ENCODE measurements at regions not wholly inside any gene's neighbourhood (a gene's known extent, or its start where the extent isn't known, plus 50 kb on each side); places are given as distances from the start of the nearest gene placed in this dataset.

DNA sequence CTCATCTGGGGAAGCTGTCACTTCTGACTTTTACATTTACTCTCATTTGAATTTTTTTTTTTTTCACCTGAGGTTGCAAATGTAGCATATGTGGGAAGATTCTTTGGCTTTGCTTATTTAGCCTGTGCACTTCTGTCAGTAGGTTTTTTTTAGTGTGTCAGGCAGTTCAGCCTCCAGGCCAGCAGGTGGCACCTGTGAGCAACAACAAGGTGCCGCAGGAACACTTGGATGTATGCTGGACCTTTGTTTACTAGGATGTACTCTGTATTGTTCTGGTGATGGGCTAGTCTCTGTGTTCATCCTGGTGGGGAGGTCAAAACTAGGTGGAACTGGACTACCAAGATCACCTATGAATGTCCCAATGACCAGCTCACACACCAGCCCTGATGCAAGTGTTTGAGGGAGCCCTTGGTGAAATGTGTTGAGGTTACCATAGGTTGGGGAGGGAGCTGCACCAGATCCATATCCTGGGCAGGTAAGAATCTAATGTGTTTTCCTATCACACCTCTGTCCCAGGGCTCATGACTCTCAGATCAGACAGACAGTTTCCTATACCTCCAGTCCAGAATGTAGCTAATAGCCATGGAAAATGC, 618.2 kb downstream of the BRINP3 start:
- no peak overlapping the region for H2AFZ ChIP-seq
- no peaks in the 10 kb centered on the region for H3K79me2 ChIP-seq (ENCODE audit: insufficient read depth)
- no peaks in the 10 kb centered on the region for H3K4me1 ChIP-seq (ENCODE audit: insufficient read depth)
- in situ Hi-C loops (cut with MboI): no loop called here
- 24% methylated on average over 1 of the region's 1 CpG for WGBS, 2 experiments (ENCODE audit: low coverage in 1 of 2, low lambda C conversion rate in 2 of 2, missing lambda C conversion rate in 2 of 2)
- no peak overlapping the region for H3K4me2 ChIP-seq (ENCODE audit: unreplicated experiment)
- no peaks in the 10 kb centered on the region for H3K27me3 ChIP-seq (replicated peaks; ENCODE audit: insufficient read depth)
- DNase-seq: no peak
- TF ChIP-seq EZH2 (IDR thresholded peaks at IDR 0.05; ENCODE audit: insufficient read depth, poor library complexity, severe bottlenecking) (no peak), EZH2phosphoT487 (IDR thresholded peaks at IDR 0.05; ENCODE audit: insufficient read depth, low read depth) (no peak)
- H3K9ac ChIP-seq: no peak overlapping the region
- no peaks in the 10 kb centered on the region for H3K9me3 ChIP-seq (ENCODE audit: low read depth)
- H4K20me1 ChIP-seq (ENCODE audit: insufficient read depth): no peaks in the 10 kb centered on the region
- H3K36me3 ChIP-seq (ENCODE audit: low read depth): no peaks in the 10 kb centered on the region
- H3F3A ChIP-seq (ENCODE audit: insufficient read depth): no peaks in the 10 kb centered on the region
- H3K4me3 ChIP-seq: no peak overlapping the region
- H3K9me2 ChIP-seq (ENCODE audit: insufficient read depth): no peaks in the 10 kb centered on the region
- no peak overlapping the region for H3K27ac ChIP-seq

DNA sequence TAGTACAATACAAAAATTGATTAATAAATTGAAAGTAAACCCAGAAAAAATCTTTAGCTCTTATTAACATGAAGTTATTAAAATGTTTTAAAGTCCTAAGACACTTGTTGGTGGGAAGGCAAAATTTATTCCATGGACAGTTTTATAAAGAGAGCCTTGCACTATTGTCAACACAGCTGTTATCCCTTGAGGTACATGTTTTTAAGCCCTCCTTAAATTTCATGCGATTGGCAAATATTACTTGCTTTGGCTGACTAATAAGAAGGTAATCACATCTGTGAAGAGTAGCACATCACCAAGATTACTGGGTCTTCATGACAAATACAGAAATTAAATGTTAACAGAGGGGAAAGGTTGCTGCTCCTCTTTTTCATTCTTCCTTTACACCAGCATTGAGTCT, 611.1 kb downstream of the BRINP3 start:
- H3K9me3 ChIP-seq (ENCODE audit: low read depth): no peaks in the 10 kb centered on the region
- H3K36me3 ChIP-seq (ENCODE audit: low read depth): no peaks in the 10 kb centered on the region
- TF ChIP-seq EZH2 (IDR thresholded peaks at IDR 0.05; ENCODE audit: insufficient read depth, poor library complexity, severe bottlenecking): no peak
- TF ChIP-seq EZH2phosphoT487 (IDR thresholded peaks at IDR 0.05; ENCODE audit: insufficient read depth, low read depth): no peak
- H3K79me2 ChIP-seq (ENCODE audit: insufficient read depth): no peaks in the 10 kb centered on the region
- no peaks in the 10 kb centered on the region for H3F3A ChIP-seq (ENCODE audit: insufficient read depth)
- in situ Hi-C loops (cut with MboI): no loop called here
- H3K4me2 ChIP-seq (ENCODE audit: unreplicated experiment): no peak overlapping the region
- no peaks in the 10 kb centered on the region for H3K27me3 ChIP-seq (replicated peaks; ENCODE audit: insufficient read depth)
- no peak overlapping the region for H2AFZ ChIP-seq
- no peak overlapping the region for H3K4me3 ChIP-seq
- 24 to 32% methylated on average over 1 of the region's 1 CpG for WGBS, 2 experiments (ENCODE audit: low coverage in 1 of 2, low lambda C conversion rate in 2 of 2, missing lambda C conversion rate in 2 of 2)
- no peaks in the 10 kb centered on the region for H3K4me1 ChIP-seq (ENCODE audit: insufficient read depth)
- no peaks in the 10 kb centered on the region for H4K20me1 ChIP-seq (ENCODE audit: insufficient read depth)
- DNase-seq: no peak
- H3K27ac ChIP-seq: no peak overlapping the region
- H3K9ac ChIP-seq: no peak overlapping the region
- no peaks in the 10 kb centered on the region for H3K9me2 ChIP-seq (ENCODE audit: insufficient read depth)

DNA sequence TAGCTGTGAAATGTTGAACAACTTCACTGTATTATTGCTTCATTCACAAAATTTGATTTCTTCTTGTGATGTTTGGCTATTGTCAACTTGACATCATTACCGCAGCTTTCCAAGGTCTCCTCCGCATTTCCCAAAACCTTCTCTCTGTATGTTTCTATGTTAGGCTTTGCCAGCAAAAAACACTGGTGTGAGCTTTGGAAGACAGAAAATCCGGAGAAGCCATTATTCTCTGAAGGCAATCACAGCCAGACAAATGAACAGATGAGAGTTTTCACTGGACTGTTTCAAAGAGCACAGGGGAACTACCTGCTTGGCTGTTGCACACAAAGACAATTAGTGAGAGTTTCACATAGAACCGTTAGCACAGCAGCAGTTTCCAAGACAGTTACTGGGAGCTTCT, 609.6 kb downstream of the BRINP3 start:
- Histone ChIP-seq H3K36me3 (ENCODE audit: low read depth) (no peaks in the 10 kb centered on the region), H3K4me3 (no peak overlapping the region), H3K4me1 (ENCODE audit: insufficient read depth) (no peaks in the 10 kb centered on the region), H3K79me2 (ENCODE audit: insufficient read depth) (no peaks in the 10 kb centered on the region), H3K9me2 (ENCODE audit: insufficient read depth) (no peaks in the 10 kb centered on the region), H2AFZ (no peak overlapping the region), H3K9ac (no peak overlapping the region), H3K4me2 (ENCODE audit: unreplicated experiment) (no peak overlapping the region), H3F3A (ENCODE audit: insufficient read depth) (no peaks in the 10 kb centered on the region), H3K27ac (no peak overlapping the region), H3K9me3 (ENCODE audit: low read depth) (no peaks in the 10 kb centered on the region), H3K27me3 (replicated peaks; ENCODE audit: insufficient read depth) (no peaks in the 10 kb centered on the region), H4K20me1 (ENCODE audit: insufficient read depth) (no peaks in the 10 kb centered on the region)
- no peak for TF ChIP-seq EZH2phosphoT487 (IDR thresholded peaks at IDR 0.05; ENCODE audit: insufficient read depth, low read depth)
- TF ChIP-seq EZH2 (IDR thresholded peaks at IDR 0.05; ENCODE audit: insufficient read depth, poor library complexity, severe bottlenecking): no peak
- DNase-seq: no peak
- WGBS, 2 experiments (ENCODE audit: low coverage in 1 of 2, low lambda C conversion rate in 2 of 2, missing lambda C conversion rate in 2 of 2): 14 to 20% methylated on average over 4 of the region's 4 CpGs
- in situ Hi-C loops (cut with MboI): no loop called here

DNA sequence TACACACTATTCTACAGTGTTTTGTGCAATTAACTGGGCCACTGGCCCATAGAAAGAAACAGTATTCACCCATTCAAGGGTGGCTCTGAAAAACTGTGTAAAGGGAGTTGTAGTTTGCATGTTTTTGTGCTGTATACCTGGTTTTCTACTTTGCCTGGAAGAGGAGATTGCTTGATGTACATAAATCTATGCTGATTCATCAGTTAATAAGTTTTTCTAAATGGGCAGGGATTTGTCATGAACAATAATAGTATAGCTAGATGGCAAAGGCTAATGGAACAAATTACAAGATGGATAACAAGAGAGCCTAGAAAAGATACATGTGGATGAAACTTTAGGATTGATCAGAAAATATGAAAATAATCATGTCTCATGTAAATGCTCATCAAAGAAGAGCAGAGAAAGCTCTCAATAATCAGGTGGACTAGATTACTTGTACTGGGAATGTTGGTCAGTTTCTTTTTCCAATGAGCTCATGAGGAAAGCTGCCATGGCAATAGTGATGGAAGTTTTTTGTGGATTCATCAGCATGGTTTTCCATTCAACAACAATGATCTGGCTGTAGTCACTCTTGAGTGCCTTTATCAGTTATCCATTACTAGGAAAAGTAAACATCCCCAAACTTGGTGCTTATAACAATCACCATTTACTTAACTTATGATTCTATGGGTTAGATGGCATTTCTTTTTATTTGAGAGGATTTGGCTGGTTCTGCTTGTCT, 602.8 kb downstream of the BRINP3 start:
- H3K9me3 ChIP-seq (ENCODE audit: low read depth): no peaks in the 10 kb centered on the region
- H3K79me2 ChIP-seq (ENCODE audit: insufficient read depth): no peaks in the 10 kb centered on the region
- no peak overlapping the region for H3K4me2 ChIP-seq (ENCODE audit: unreplicated experiment)
- H3K27ac ChIP-seq: no peak overlapping the region
- H3K4me1 ChIP-seq (ENCODE audit: insufficient read depth): no peaks in the 10 kb centered on the region
- H4K20me1 ChIP-seq (ENCODE audit: insufficient read depth): no peaks in the 10 kb centered on the region
- DNase-seq: no peak
- TF ChIP-seq EZH2phosphoT487 (IDR thresholded peaks at IDR 0.05; ENCODE audit: insufficient read depth, low read depth): no peak
- TF ChIP-seq EZH2 (IDR thresholded peaks at IDR 0.05; ENCODE audit: insufficient read depth, poor library complexity, severe bottlenecking): no peak
- H3K9ac ChIP-seq: no peak overlapping the region
- no peaks in the 10 kb centered on the region for H3F3A ChIP-seq (ENCODE audit: insufficient read depth)
- no peaks in the 10 kb centered on the region for H3K36me3 ChIP-seq (ENCODE audit: low read depth)
- H2AFZ ChIP-seq: no peak overlapping the region
- in situ Hi-C loops (cut with MboI): no loop called here
- H3K27me3 ChIP-seq (replicated peaks; ENCODE audit: insufficient read depth): no peaks in the 10 kb centered on the region
- H3K4me3 ChIP-seq: no peak overlapping the region
- H3K9me2 ChIP-seq (ENCODE audit: insufficient read depth): no peaks in the 10 kb centered on the region
